Activated naive CD8-positive, alpha-beta T cell treated with anti-CD3 and anti-CD28 coated beads, Interleukin-2, amount 50 U/mL, for 24 hours (primary cell): ENCODE measurements at regions not wholly inside any gene's neighbourhood (a gene's known extent, or its start where the extent isn't known, plus 50 kb on each side); places are given as distances from the start of the nearest gene placed in this dataset.
"Not testable (repeated sequence)": the region's sequence is repeated elsewhere in the genome, so short reads cannot be mapped to it uniquely, and the experiment has no call there.

Experiments
- ATAC-seq: fragments of 150-1000 bp; cut with Tn5 transposase; one replicate; pipeline ENCODE4 v1.10.0; 2021
- DNase-seq: peaks from one replicate; pipeline ENCODE4 v3.0.0; 2021
- H3K27ac Mint-ChIP-seq: one replicate; pipeline ENCODE4 v1.8.0; 2021; ENCODE audit warnings: mild to moderate bottlenecking, mixed read lengths
- H3K27me3 Mint-ChIP-seq: one replicate; pipeline ENCODE4 v1.8.0; 2021; ENCODE audit warnings: mixed read lengths
- H3K36me3 Mint-ChIP-seq: one replicate; pipeline ENCODE4 v1.8.0; 2021; ENCODE audit warnings: low read depth, mixed read lengths
- H3K4me1 Mint-ChIP-seq: one replicate; pipeline ENCODE4 v1.8.0; 2021; ENCODE audit warnings: mixed read lengths
- H3K4me3 Mint-ChIP-seq: one replicate; pipeline ENCODE4 v1.8.0; 2021; ENCODE audit warnings: mild to moderate bottlenecking, moderate library complexity, mixed read lengths
- H3K9me3 Mint-ChIP-seq: one replicate; pipeline ENCODE4 v1.8.0; 2021; ENCODE audit warnings: mixed read lengths

DNA sequence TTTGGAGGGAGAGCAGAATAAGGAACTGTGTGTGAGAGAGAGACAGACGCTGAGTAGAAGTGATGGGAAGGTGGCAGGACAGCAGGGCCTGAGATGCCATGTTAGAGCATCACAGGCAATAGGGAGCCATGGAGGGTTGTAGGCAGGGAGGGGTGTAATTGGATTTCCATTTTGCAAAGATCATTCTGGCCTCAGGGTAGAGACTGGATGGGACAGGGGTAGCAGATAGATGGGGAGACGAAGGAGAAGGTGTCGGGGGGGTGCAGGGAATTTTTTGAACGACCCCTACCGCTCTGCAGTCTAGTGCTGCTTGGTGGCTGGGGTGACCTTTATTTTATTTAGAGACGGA lies 106.4 kb downstream of the CRLF3 start:
- not testable (repeated sequence) for DNase-seq, H3K4me3 Mint-ChIP-seq, ATAC-seq, H3K4me1 Mint-ChIP-seq, H3K36me3 Mint-ChIP-seq, H3K9me3 Mint-ChIP-seq, H3K27me3 Mint-ChIP-seq, H3K27ac Mint-ChIP-seq

DNA sequence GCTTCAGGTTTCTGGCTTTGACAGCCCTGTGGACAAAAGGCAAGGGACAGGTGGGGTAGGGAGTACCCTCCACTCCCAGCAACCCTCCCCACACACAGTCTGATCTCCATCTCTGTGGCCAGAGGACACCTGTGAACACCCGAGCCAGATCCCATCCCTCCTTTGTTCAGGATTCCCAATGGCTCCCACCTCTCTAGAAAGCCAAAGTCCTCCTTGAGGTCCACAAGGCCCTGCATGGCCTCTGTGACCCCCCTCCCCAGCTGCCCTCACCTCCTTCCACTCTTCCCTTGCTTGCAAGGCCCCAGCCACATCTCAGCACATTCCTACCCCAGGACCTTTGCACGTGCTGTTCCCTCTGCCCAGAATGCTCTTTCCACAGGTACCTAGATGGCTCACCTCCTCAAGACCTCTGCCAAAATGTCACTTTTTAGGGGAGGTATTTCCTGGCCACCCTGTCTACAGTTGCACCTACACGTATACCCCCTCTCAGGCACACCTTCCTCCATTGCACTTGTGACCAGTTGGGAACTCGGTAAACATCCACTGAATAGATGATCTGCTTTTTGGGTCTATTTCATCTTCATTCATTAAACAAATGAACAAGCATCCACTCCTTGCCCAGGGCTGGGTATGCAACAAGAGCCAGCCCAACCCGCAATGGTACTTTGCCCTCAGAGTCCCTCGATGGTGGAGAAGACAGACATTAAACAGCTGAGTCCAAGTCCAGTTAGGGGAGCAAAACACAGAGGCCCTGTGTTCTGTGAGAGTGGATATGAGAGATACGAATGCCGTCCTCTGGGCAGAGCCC lies 107.0 kb downstream of the CRLF3 start:
- peaks cover 9% of the 10 kb centered on the region for H3K4me1 Mint-ChIP-seq
- no peak overlapping the region for H3K4me3 Mint-ChIP-seq
- H3K27me3 Mint-ChIP-seq = no peaks in the 10 kb centered on the region
- H3K36me3 Mint-ChIP-seq = no peaks in the 10 kb centered on the region
- H3K27ac Mint-ChIP-seq = no peak overlapping the region
- ATAC-seq = no peak
- H3K9me3 Mint-ChIP-seq = no peaks in the 10 kb centered on the region
- no peak for DNase-seq

DNA sequence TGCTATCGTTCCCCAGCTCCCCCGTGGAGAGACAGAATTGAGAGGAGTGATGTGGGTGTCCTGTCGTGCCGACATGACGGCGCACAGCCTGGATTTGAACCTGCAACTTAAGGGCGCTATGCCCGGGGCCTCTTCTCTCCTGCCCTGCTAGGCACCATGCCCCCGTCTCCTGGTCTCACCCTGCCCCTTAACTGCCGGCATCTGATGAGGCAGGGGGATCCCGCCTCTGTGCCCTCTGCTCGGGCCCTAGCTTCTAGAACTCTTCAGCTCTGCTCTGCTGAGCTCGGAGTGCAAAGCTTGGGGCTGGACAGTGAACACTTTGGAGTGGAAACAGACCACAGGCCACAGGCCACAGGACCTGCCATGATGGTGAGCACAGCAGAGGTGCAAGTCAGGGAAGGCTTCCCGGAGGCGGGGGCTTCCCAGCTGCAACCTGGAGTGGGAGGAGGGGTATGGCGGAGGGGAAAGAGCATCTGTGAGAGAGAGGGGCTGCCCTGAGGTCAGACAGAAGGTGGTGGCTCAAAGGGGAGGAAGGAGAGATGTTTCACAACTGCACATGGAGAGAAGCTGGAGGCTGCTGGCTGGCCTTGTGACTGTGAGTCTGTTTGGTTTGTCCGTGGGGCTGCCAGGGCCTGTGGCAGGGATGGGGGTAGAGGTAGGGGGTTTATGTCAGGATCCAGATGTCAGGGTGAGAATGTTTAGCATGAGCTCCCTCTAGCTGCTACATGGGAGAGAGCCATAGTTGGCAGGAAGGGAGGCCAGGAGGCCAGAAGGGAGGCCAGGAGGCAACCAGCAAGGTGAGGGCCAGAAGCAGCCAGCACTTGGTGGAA lies 107.8 kb downstream of the CRLF3 start:
- no peak overlapping the region for H3K27ac Mint-ChIP-seq
- DNase-seq (no peak), ATAC-seq (peak; percentile 19)
- peaks cover 9% of the 10 kb centered on the region for H3K4me1 Mint-ChIP-seq
- H3K27me3 Mint-ChIP-seq = no peaks in the 10 kb centered on the region
- H3K4me3 Mint-ChIP-seq = no peak overlapping the region
- no peaks in the 10 kb centered on the region for H3K36me3 Mint-ChIP-seq
- no peaks in the 10 kb centered on the region for H3K9me3 Mint-ChIP-seq

DNA sequence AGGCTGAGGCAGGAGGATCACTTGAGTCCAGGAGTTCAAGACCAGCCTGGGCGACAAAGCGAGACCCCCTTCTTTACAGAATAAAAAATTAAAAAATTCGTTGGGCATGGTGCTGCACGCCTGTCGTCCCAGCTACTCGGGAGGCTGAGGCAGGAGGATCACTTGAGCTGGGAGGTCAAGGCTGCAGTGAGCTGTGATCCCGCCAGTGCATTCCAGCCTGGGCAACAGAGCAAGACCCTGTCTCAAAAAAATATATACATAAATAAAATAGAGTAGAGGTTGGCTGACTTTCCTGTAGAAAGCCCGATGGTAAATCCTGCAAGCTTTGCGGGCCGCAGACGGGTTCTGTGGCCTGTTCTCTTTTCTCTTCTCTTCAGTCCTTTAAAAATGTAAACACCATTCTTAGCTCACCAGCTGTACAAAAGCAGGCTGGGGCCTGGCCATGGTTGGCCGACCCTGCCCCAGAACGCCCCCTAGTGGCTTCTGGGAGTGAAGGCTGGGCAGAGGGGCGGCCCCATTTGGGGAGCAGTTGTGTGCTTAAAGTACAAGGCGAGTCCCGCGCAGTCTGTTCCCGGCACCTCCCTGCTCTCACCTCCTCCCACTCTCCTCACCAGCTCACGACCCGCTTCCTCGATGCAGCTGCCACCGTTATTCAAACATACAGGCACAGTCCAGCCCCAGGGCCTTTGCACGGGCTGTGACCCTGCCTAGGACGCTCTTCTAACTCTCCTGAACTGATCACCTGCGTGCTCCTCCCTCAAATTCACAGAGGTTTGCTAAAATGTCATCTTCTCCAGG lies 109.5 kb downstream of the CRLF3 start:
- peak; percentile 67 for ATAC-seq
- peak; percentile 58 for DNase-seq
- not testable (repeated sequence) for H3K27ac Mint-ChIP-seq, H3K27me3 Mint-ChIP-seq, H3K4me3 Mint-ChIP-seq, H3K36me3 Mint-ChIP-seq, H3K9me3 Mint-ChIP-seq
- peaks cover 14% of the 10 kb centered on the region for H3K4me1 Mint-ChIP-seq

DNA sequence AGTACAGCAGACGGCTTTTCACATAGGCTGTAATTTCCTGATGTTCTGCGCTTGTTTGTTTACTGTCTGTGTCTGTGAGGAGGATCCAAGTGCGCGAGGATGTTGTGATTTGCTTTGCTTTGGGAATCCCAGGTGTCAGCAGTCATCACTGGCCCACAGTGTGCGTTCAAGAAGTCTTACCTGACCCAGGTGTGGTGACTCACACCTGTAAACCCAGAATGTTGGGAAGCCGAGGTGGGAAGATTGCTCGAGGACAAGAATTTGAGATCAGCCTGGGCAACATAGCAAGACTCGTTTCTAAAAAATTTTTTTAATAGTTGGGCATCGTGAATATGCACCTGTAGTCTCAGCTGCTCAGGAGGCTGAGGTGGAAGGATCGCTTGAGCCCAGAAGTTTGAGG lies 110.7 kb downstream of the CRLF3 start:
- H3K4me1 Mint-ChIP-seq = peaks cover 11% of the 10 kb centered on the region
- H3K27ac Mint-ChIP-seq, ATAC-seq, H3K27me3 Mint-ChIP-seq, H3K4me3 Mint-ChIP-seq, H3K9me3 Mint-ChIP-seq, DNase-seq, H3K36me3 Mint-ChIP-seq: not testable (repeated sequence)

DNA sequence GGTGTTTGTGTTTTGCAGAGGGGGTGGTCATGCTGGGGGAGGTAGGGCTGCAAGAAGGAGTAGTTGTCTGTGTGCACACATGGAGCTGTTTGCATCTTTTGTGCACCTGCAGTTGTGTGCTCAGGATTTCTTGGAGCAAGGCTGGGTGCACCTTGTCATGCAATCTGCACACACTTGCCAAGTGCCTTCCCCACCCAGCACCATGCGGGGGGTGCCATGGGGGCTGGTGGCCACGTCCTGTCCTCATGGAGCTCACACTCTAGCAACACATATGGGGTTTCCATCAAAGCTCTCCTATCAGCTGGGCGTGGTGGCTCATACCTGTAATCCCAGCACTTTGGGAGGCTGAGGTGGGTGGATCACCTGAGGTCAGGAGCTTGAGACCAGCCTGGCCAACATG lies 111.6 kb downstream of the CRLF3 start:
- not testable (repeated sequence) for H3K36me3 Mint-ChIP-seq, H3K27ac Mint-ChIP-seq, H3K27me3 Mint-ChIP-seq, H3K4me3 Mint-ChIP-seq, H3K9me3 Mint-ChIP-seq, ATAC-seq, DNase-seq
- peaks cover 17% of the 10 kb centered on the region for H3K4me1 Mint-ChIP-seq

DNA sequence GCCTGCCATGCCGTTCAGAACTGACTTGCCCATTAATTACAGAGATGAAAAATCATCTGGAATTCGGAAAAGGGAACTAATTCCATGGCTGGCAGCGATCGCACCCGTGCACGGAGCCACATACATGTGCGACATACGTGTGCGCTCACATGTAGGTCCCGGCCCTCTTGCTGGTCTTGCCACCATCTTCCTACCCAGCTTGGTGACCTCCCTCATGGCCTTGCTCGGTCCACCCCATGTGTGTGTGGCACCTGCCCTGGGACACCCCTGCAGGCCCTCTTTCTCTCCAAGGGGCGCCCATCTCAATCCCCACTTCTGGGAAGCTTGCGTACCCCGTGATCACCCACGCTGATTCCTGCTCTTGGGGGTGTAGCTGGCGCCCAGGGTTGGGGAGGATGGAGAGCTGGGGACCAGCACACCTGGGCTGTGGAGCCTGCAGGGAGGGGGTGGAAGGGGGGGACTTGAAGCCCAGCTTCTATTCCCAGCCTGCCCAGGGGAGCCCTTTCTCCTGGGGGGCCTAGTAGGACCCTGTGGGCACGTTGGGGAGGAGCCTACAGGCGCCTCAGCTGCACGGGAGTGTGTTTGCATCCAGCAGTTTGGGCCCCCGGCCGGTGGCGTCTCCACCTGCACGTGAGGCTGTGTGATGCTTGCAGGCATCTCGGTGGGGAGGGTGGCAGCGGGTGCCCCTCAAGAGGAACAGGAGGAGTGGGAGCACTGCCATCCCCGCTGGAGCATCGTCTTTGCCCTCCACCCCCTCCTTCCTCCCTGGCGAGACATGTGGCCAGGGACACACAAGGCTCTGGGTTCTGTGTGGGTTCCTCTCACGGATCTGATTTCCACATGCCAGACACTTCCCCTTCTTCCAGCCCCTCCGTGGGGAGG lies 112.6 kb downstream of the CRLF3 start:
- peaks cover 16% of the 10 kb centered on the region for H3K27me3 Mint-ChIP-seq
- H3K4me3 Mint-ChIP-seq, ATAC-seq, H3K27ac Mint-ChIP-seq, H3K36me3 Mint-ChIP-seq, H3K9me3 Mint-ChIP-seq, DNase-seq: not testable (repeated sequence)
- peaks cover 22% of the 10 kb centered on the region for H3K4me1 Mint-ChIP-seq

DNA sequence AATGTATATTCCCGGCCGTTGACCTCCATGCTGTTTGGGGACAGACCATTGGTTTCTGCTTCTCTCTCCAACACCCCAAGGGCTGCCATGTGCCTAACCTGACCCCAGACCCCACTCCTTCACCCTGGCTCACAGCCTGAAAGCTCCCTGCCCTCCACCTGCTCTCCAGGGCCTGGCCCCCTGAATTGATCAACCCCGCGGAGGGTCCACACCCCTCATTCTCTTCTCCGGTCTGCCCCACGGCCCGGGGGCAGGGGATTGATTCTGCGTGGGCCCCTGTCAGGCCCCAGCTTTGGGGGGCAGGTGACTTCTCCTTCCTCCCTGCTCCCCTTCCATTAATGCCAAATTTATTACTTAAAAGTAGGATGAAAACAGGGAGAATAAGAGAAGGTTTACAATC lies 113.3 kb downstream of the CRLF3 start:
- DNase-seq, H3K36me3 Mint-ChIP-seq, H3K9me3 Mint-ChIP-seq, H3K27ac Mint-ChIP-seq, ATAC-seq: not testable (repeated sequence)
- peak overlapping the region; percentile 70 for H3K4me3 Mint-ChIP-seq
- H3K27me3 Mint-ChIP-seq = peaks cover 23% of the 10 kb centered on the region
- H3K4me1 Mint-ChIP-seq = peaks cover 22% of the 10 kb centered on the region

DNA sequence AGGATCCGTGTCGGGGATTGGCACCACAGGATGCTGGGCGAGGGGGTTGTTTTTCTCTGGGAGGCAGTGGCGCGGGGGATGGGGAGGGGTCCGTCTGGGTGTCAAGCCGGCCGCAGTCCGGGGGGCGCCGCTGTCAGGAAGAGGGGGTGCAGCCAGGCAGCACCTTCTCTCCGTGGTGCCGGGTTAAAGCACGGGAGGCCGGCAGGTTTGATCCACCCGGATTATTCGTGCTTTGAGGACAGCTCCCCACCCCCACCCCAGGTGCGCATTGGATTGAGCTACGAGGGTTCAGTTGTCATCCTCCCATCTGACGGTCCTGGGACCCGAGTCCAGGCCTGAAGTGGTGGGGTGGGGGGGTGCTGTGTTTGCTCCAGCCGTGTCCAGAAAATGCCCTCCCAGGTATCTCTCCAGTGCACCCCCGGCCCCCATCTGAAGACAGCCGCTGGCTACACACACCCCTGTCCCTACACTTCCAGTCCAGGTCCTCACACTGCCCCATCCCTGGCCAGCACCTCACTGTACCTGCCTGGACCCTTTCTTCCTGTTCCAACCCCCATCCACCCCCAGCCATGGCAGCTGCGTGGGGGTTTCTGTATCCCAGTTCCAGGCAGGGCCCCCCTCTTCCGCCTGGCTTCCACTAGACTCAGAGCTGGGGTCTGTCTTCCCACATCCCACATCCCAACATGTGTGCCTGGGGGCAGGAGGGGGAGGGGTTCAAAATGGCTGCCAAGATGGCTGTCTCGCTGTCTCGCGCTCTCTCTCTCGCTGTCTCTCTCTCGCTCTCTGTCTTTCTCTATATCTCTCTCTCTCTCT lies 114.0 kb downstream of the CRLF3 start:
- peaks cover 27% of the 10 kb centered on the region for H3K27me3 Mint-ChIP-seq
- not testable (repeated sequence) for H3K36me3 Mint-ChIP-seq, H3K9me3 Mint-ChIP-seq, H3K27ac Mint-ChIP-seq, DNase-seq, ATAC-seq
- peaks cover 22% of the 10 kb centered on the region for H3K4me1 Mint-ChIP-seq
- H3K4me3 Mint-ChIP-seq = peak overlapping the region; percentile 70

DNA sequence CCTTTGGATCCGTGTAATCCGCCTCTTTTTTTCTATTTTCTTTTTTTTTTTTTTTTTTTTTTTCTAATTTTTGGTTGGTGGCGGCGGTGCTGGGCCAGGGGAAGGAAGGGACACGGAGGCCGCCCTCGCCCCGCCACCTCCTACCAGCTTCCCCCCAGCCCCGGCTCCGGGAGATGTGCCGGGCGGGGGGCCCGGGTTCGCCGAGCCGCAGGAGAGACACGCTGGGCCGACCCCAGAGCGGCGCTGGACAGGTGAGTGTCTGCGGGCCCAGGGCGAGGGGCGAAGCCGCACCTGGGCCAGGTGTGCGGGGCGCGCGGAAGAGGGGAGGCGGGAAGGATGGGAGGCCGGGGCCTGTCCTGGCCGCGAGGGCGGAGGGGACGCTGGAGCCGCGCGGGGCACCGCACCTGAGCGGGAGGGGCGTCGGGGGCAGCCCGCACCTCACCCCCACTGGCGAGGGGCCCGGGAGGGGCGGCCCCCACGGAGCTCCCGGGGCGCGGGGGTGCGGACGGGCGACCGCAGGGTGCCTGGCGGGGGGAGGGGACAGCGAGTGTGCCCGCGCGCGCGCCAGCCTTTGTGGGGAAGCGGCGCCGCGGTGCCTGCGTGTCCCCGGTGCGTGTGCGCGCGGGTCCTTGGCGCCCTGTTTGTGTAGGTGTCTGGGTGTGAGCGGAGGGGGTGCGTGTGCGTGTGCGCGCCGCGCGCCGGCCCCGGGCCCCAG lies 114.8 kb downstream of the CRLF3 start:
- peaks cover 21% of the 10 kb centered on the region for H3K4me1 Mint-ChIP-seq
- not testable (repeated sequence) for ATAC-seq, H3K27ac Mint-ChIP-seq, H3K9me3 Mint-ChIP-seq, DNase-seq, H3K36me3 Mint-ChIP-seq
- H3K27me3 Mint-ChIP-seq = peaks cover 31% of the 10 kb centered on the region
- peak overlapping the region; percentile 70 for H3K4me3 Mint-ChIP-seq

DNA sequence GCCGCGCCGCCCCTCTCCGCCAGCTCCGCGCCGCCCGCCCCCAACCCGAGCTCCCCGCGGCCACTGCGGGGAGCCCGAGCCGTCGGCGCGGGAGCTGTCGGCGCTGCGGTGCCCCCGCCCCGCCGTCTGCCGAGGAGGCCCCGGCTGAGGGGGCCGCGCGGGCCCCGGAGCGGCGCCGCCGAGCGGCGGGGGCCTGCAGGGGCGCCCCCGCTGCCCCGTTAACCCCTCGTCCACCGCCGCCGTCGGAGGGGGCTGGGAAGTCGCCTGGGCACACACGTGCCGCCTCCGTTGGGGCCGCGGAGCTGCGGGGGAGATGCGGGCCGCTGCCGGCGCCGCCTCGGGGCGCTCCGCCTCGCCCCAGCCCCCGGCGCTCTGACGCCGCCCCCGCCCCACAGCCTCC lies 115.4 kb downstream of the CRLF3 start:
- ATAC-seq = peak; percentile 8
- H3K4me1 Mint-ChIP-seq = peaks cover 21% of the 10 kb centered on the region
- not testable (repeated sequence) for DNase-seq, H3K9me3 Mint-ChIP-seq, H3K4me3 Mint-ChIP-seq, H3K36me3 Mint-ChIP-seq, H3K27ac Mint-ChIP-seq
- H3K27me3 Mint-ChIP-seq = peaks cover 35% of the 10 kb centered on the region

DNA sequence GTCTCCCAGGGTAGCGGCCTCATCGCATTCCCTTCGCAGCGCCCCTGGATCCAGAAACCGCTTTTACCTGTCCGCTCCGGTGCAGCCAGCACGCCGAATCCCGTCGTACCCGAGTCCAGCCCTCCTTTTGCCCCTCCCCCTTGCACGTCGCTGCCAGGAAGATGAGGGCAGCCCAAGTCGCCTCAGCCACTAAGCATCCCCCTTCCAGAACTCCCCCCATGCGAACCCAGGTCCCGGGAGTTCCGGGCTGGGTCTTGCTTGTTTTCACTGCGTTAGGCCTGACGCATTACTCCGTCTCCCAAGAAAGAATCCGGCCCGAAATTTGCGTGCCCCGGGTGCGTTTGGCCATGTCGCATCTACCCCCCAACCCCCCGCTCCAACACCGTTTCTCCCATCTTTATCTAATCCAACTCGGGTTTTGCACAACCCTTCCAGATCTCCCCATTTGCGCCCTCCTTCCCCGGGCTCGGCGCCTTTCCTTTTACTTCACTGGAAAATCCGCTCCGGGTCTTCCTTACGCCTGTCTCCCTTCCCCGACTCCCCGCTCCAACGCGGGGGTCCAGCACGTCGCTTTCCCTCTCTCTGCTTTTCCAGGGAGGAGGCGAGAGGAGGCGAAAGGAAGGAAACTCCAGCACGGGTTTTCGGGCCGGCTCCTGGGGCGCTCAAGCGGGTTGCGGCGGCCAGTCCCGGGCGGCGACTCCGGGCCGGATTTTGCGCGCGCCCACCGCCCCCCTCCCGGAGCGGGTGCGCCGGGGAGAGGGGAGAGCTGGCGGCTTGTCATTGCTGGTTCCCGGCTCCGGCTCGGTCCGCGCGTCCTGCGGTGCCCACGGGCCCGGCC lies 116.0 kb downstream of the CRLF3 start:
- not testable (repeated sequence) for H3K9me3 Mint-ChIP-seq, H3K36me3 Mint-ChIP-seq
- H3K27me3 Mint-ChIP-seq = peaks cover 35% of the 10 kb centered on the region
- DNase-seq (peak; percentile 69), ATAC-seq (peak; percentile 44)
- peak overlapping the region; percentile 88 for H3K4me3 Mint-ChIP-seq
- peak overlapping the region; percentile 73 for H3K27ac Mint-ChIP-seq
- H3K4me1 Mint-ChIP-seq = peaks cover 21% of the 10 kb centered on the region
